ENCODE measurements at regions not wholly inside any gene's neighbourhood (a gene's known extent, or its start where the extent isn't known, plus 50 kb on each side); places are given as distances from the start of the nearest gene placed in this dataset.
"Not testable (repeated sequence)": the region's sequence is repeated elsewhere in the genome, so short reads cannot be mapped to it uniquely, and the experiment has no call there.

DNA sequence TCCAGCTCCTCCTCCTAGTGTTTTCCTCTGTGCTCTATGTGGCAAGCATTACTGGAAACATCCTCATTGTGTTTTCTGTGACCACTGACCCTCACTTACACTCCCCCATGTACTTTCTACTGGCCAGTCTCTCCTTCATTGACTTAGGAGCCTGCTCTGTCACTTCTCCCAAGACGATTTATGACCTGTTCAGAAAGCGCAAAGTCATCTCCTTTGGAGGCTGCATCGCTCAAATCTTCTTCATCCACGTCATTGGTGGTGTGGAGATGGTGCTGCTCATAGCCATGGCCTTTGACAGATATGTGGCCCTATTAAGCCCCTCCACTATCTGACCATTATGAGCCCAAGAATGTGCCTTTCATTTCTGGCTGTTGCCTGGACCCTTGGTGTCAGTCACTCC is 64.0 kb downstream of the OR4F15 start:
- in situ Hi-C loops (cut with HindIII; ENCODE audit: low pct_unique_long_range_greater_than_20kb, low sequenced_read_pairs); DNase-seq (ENCODE audit: low read depth, low spot score): not testable (repeated sequence)

- in situ Hi-C loops (cut with HindIII; ENCODE audit: low pct_unique_long_range_greater_than_20kb, low sequenced_read_pairs); DNase-seq (ENCODE audit: low read depth, low spot score): not testable (repeated sequence)
Measured at GRCh38 chr15:101877649-101878048, 65.6 kb downstream of the OR4F15 start.

DNA sequence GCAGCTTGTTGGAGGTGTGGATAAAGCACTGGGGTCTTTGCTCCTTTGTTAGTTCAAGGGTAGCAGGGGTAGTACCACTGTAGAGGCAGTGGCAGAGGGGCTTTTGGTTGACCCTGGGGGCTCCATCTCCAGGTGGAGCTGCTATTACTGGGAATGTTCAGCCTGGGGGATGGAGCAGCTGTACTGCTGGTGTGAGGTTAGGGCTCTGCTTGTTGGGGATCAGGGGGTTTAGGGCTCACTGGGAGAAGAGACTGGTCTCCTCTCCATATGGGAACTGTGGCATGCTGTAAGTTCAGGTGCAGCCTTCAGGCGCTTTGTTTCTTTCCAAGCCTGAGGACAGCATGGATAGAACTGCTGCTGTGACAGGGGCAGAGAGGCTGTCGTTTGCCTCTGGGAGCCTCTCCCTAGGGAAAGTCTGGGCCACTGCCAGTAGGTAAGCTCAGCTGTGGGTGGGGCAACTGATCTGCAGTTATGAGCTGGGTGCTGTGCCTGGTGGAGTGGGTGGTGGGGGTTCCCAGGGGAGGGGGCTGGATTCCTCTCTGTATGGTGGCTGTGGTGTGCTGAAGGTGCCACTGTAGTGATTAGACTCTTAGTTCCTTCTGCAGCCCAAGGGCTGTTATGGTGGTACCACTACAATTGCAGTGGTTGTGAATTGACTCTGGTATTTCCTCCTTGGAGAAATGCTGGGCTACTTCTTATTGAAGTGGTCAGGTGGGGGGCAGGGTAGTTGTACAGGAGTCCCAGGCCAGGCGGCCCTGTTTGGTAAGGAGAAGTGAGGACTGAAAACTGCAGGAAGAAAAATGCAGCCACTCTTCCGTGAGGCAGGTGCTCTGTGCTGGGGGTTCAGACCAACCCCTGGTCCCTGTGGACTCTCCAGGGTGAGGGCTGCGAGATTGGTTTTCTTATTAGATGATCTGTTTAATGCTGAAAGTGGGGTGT is 100.6 kb downstream of the OR4F15 start:
- DNase-seq (ENCODE audit: low read depth, low spot score); in situ Hi-C loops (cut with HindIII; ENCODE audit: low pct_unique_long_range_greater_than_20kb, low sequenced_read_pairs): not testable (repeated sequence)

GRCh38 chr15:101924554-101924953 is 112.6 kb downstream of the OR4F15 start:
- DNase-seq (ENCODE audit: low read depth, low spot score); in situ Hi-C loops (cut with HindIII; ENCODE audit: low pct_unique_long_range_greater_than_20kb, low sequenced_read_pairs): not testable (repeated sequence)

- in situ Hi-C loops (cut with HindIII; ENCODE audit: low pct_unique_long_range_greater_than_20kb, low sequenced_read_pairs); DNase-seq (ENCODE audit: low read depth, low spot score): not testable (repeated sequence)
Measured at GRCh38 chr15:101934506-101934905, 122.5 kb downstream of the OR4F15 start.

GRCh38 chr15:101937362-101937761 is 125.4 kb downstream of the OR4F15 start:
- DNase-seq (ENCODE audit: low read depth, low spot score); in situ Hi-C loops (cut with HindIII; ENCODE audit: low pct_unique_long_range_greater_than_20kb, low sequenced_read_pairs): not testable (repeated sequence)

DNA sequence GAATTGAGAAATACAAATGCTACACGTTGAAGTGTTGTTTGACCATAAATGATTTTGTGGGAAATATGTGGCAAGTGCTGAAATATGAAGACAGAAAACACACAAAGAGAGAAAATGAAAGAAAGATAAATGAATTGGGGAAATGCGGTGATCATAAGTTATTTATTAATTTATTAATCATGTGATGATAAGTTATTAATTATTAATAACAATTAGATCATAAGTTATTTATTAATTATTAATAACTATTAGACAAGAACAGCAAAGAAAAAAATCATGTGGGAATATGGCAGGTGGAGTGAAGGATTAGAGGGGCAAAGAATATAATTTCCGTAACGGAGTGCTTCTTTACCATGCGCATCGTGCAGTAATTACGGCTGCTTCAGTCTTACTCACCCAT is 126.6 kb downstream of the OR4F15 start:
- in situ Hi-C loops (cut with HindIII; ENCODE audit: low pct_unique_long_range_greater_than_20kb, low sequenced_read_pairs); DNase-seq (ENCODE audit: low read depth, low spot score): not testable (repeated sequence)

DNA sequence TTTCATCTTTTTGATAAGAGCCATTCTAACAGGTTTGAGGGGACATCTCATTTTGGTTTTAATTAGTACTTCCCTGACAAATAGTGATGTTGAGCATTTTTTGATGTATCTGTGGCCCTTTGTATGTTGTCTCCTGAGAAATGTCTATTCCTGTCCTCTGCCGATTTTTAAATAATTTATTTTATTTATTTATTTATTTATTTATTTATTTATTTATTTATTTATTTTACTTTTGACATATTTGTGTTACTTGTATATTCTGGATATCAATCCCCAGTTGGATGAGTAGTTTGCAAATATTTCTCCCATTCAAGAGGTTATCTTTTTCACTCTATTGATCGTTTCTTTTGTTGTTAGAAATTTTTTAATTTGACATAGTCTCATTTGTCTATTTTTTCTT is 133.9 kb downstream of the OR4F15 start:
- in situ Hi-C loops (cut with HindIII; ENCODE audit: low pct_unique_long_range_greater_than_20kb, low sequenced_read_pairs); DNase-seq (ENCODE audit: low read depth, low spot score): not testable (repeated sequence)

GRCh38 chr15:101948491-101949010 is 136.5 kb downstream of the OR4F15 start:
- DNase-seq (ENCODE audit: low read depth, low spot score); in situ Hi-C loops (cut with HindIII; ENCODE audit: low pct_unique_long_range_greater_than_20kb, low sequenced_read_pairs): not testable (repeated sequence)

- DNase-seq (ENCODE audit: low read depth, low spot score); in situ Hi-C loops (cut with HindIII; ENCODE audit: low pct_unique_long_range_greater_than_20kb, low sequenced_read_pairs): not testable (repeated sequence)
Measured at GRCh38 chr15:101949380-101950065, 137.5 kb downstream of the OR4F15 start.

DNA sequence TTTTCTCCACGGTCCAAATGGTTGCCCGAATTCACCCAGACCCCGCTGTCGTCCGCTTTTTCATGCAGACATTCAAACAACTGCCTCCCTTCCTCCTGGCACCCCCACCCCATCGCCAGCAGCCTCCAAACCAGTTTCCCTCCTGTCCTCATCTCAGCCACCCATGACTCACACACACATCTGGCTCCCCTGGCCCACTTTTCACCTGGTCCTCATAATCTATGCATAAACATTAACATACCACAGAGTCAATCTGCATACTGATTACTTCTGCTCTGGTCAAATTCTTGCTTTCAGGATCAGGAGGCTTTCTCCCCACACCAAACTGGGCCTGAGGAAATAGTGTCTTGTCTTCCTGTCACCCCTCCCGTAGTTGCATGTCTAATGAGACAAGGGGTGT is 142.0 kb downstream of the OR4F15 start:
- in situ Hi-C loops (cut with HindIII; ENCODE audit: low pct_unique_long_range_greater_than_20kb, low sequenced_read_pairs); DNase-seq (ENCODE audit: low read depth, low spot score): not testable (repeated sequence)

DNA sequence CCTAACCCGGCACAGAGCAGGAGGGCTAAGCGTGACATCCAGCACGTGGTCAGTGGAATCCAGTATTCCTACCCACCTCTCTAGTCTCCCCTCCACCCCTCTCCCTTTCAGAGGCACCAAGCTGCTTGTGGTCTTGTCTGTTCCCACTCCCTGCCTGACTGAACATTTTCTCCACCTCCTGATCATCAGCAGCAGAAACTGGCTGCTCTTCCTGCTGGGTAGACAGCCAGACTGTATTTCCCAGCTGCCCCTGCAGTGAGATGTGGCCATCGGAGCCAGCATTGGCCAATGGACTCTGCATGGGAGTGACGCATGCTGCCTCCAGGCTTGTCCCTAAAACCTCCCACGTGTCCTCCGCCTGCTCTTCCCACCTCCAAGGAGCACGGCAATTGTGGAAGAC is 143.8 kb downstream of the OR4F15 start:
- DNase-seq (ENCODE audit: low read depth, low spot score); in situ Hi-C loops (cut with HindIII; ENCODE audit: low pct_unique_long_range_greater_than_20kb, low sequenced_read_pairs): not testable (repeated sequence)

GRCh38 chr15:101958656-101959055 is 146.7 kb downstream of the OR4F15 start:
- DNase-seq (ENCODE audit: low read depth, low spot score); in situ Hi-C loops (cut with HindIII; ENCODE audit: low pct_unique_long_range_greater_than_20kb, low sequenced_read_pairs): not testable (repeated sequence)

- DNase-seq (ENCODE audit: low read depth, low spot score); in situ Hi-C loops (cut with HindIII; ENCODE audit: low pct_unique_long_range_greater_than_20kb, low sequenced_read_pairs): not testable (repeated sequence)
Measured at GRCh38 chr15:101961263-101961662, 149.3 kb downstream of the OR4F15 start.

DNA sequence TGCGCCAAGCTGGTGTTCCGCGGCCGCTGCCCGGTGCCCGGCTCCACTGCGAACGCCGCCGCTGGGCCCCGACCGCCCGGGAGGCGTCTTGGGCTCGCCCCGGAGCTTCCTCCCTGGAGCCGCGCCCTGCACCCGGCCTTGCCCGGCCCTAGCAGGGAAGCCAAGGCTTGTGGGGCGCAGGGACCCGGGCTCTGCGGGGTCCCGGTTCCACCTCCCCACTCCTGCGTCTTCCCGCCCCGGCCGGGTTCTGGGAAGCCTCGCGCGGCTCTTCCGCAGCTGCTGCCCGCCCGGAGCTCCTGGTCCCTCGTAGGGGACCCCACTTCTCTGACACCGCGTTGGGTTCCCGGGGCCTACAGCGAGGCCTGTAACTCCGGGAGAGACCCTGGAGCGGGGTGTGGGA is 149.8 kb downstream of the OR4F15 start:
- in situ Hi-C loops (cut with HindIII; ENCODE audit: low pct_unique_long_range_greater_than_20kb, low sequenced_read_pairs); DNase-seq (ENCODE audit: low read depth, low spot score): not testable (repeated sequence)

- in situ Hi-C loops (cut with HindIII; ENCODE audit: low pct_unique_long_range_greater_than_20kb, low sequenced_read_pairs); DNase-seq (ENCODE audit: low read depth, low spot score): not testable (repeated sequence)
Measured at GRCh38 chr15:101963687-101964086, 151.7 kb downstream of the OR4F15 start.

- DNase-seq (ENCODE audit: low read depth, low spot score); in situ Hi-C loops (cut with HindIII; ENCODE audit: low pct_unique_long_range_greater_than_20kb, low sequenced_read_pairs): not testable (repeated sequence)
Measured at GRCh38 chr15:101965353-101965752, 153.4 kb downstream of the OR4F15 start.

GRCh38 chr15:101965860-101966259 is 153.9 kb downstream of the OR4F15 start:
- in situ Hi-C loops (cut with HindIII; ENCODE audit: low pct_unique_long_range_greater_than_20kb, low sequenced_read_pairs); DNase-seq (ENCODE audit: low read depth, low spot score): not testable (repeated sequence)

Measured in SK-MEL-5 (cell line).